ENCODE measurements at regions not wholly inside any gene's neighbourhood (a gene's known extent, or its start where the extent isn't known, plus 50 kb on each side); places are given as distances from the start of the nearest gene placed in this dataset.

GRCh38 chr13:75071796-75072195, 410.2 kb downstream of the TBC1D4 start:
- no peak overlapping the region for H3K4me3 ChIP-seq
- H3K27ac ChIP-seq = no peak overlapping the region

GRCh38 chr13:75071395-75071794, 410.6 kb downstream of the TBC1D4 start:
- Histone ChIP-seq H3K4me3 (no peak overlapping the region), H3K27ac (no peak overlapping the region)

GRCh38 chr13:75061909-75062308, 420.1 kb downstream of the TBC1D4 start:
- no peak overlapping the region for H3K27ac ChIP-seq
- H3K4me3 ChIP-seq = no peak overlapping the region

- Histone ChIP-seq H3K27ac (no peak overlapping the region), H3K4me3 (no peak overlapping the region)
Measured at GRCh38 chr13:75055296-75055695, 426.7 kb downstream of the TBC1D4 start.

GRCh38 chr13:75052616-75053015, 429.4 kb downstream of the TBC1D4 start:
- H3K27ac ChIP-seq = no peak overlapping the region
- H3K4me3 ChIP-seq = no peak overlapping the region

- Histone ChIP-seq H3K4me3 (no peak overlapping the region), H3K27ac (no peak overlapping the region)
Measured at GRCh38 chr13:75050419-75051046, 431.4 kb downstream of the TBC1D4 start.

GRCh38 chr13:75049735-75050335, 432.1 kb downstream of the TBC1D4 start:
- no peak overlapping the region for H3K4me3 ChIP-seq
- no peak overlapping the region for H3K27ac ChIP-seq

- H3K4me3 ChIP-seq = no peak overlapping the region
- no peak overlapping the region for H3K27ac ChIP-seq
Measured at GRCh38 chr13:75042807-75043206, 439.2 kb downstream of the TBC1D4 start.

- no peak overlapping the region for H3K27ac ChIP-seq
- H3K4me3 ChIP-seq = no peak overlapping the region
Measured at GRCh38 chr13:75038393-75039113, 443.4 kb downstream of the TBC1D4 start.

GRCh38 chr13:75025956-75026355, 456.0 kb downstream of the TBC1D4 start:
- H3K4me3 ChIP-seq = no peak overlapping the region
- H3K27ac ChIP-seq = no peak overlapping the region

- H3K4me3 ChIP-seq = no peak overlapping the region
- no peak overlapping the region for H3K27ac ChIP-seq
Measured at GRCh38 chr13:75024602-75025001, 457.4 kb downstream of the TBC1D4 start.

GRCh38 chr13:75023609-75024008, 458.4 kb downstream of the TBC1D4 start:
- Histone ChIP-seq H3K4me3 (no peak overlapping the region), H3K27ac (no peak overlapping the region)

GRCh38 chr13:75021151-75021550, 460.8 kb downstream of the TBC1D4 start:
- Histone ChIP-seq H3K27ac (no peak overlapping the region), H3K4me3 (no peak overlapping the region)

- Histone ChIP-seq H3K4me3 (no peak overlapping the region), H3K27ac (no peak overlapping the region)
Measured at GRCh38 chr13:75016225-75016624, 465.7 kb downstream of the TBC1D4 start.

- H3K4me3 ChIP-seq = no peak overlapping the region
- H3K27ac ChIP-seq = no peak overlapping the region
Measured at GRCh38 chr13:75013818-75014217, 468.2 kb downstream of the TBC1D4 start.

GRCh38 chr13:75010941-75011340, 471.0 kb downstream of the TBC1D4 start:
- no peak overlapping the region for H3K27ac ChIP-seq
- H3K4me3 ChIP-seq = no peak overlapping the region

- no peak overlapping the region for H3K4me3 ChIP-seq
- H3K27ac ChIP-seq = no peak overlapping the region
Measured at GRCh38 chr13:75008926-75009325, 473.0 kb downstream of the TBC1D4 start.

- Histone ChIP-seq H3K4me3 (no peak overlapping the region), H3K27ac (no peak overlapping the region)
Measured at GRCh38 chr13:74990992-74991391, 491.0 kb downstream of the TBC1D4 start.

GRCh38 chr13:74987124-74987690, 494.8 kb downstream of the TBC1D4 start:
- Histone ChIP-seq H3K4me3 (no peak overlapping the region), H3K27ac (no peak overlapping the region)

GRCh38 chr13:74986609-74987008, 495.4 kb downstream of the TBC1D4 start:
- Histone ChIP-seq H3K4me3 (no peak overlapping the region), H3K27ac (no peak overlapping the region)

GRCh38 chr13:74979703-74980102, 502.3 kb downstream of the TBC1D4 start:
- Histone ChIP-seq H3K4me3 (no peak overlapping the region), H3K27ac (no peak overlapping the region)

All from skin epidermis (tissue), 12 donors.